Prostate gland (tissue), 2 donors: ENCODE measurements at regions not wholly inside any gene's neighbourhood (a gene's known extent, or its start where the extent isn't known, plus 50 kb on each side); places are given as distances from the start of the nearest gene placed in this dataset.

ENCODE experiments used
- DNase-seq: peaks from one replicate; pipeline ENCODE4 v3.0.0-alpha.2; 2019; ENCODE audit warnings: low spot score
- H3K27ac ChIP-seq, 2 donors: fragments of 200-600 bp; sonication (generic); 2 replicates each; pipeline ENCODE4 v1.5.1; 2017 to 2019
- H3K27me3 ChIP-seq: fragments of 200-600 bp; sonication (generic); replicated peaks from 2 replicates; pipeline ENCODE4 v1.5.1; 2019; ENCODE audit not compliant: insufficient read depth
- H3K36me3 ChIP-seq, 2 donors: fragments of 200-600 bp; sonication (generic); 1 replicate in 1 of 2; 2 replicates in 1 of 2; pipeline versions ENCODE4 v1.5.1 to v1.8.1; 2017 to 2019
- H3K4me1 ChIP-seq: fragments of 200-600 bp; sonication (generic); replicated peaks from 2 replicates; pipeline ENCODE4 v1.5.1; 2019
- H3K4me3 ChIP-seq, 2 donors: fragments of 200-600 bp; sonication (generic); 2 replicates each; pipeline ENCODE4 v1.5.1; 2017 to 2019
- H3K9me3 ChIP-seq: fragments of 200-600 bp; sonication (generic); 2 replicates; pipeline ENCODE4 v1.5.1; 2017
- POLR2A ChIP-seq: fragments of 450-650 bp; IDR thresholded peaks from one replicate; pipeline ENCODE4 v1.6.1; 2016; ENCODE audit warnings: antibody characterized with exemption, mild to moderate bottlenecking
- POLR2AphosphoS5 ChIP-seq: sonication (generic); formaldehyde crosslinking; IDR thresholded peaks from one replicate; pipeline ENCODE4 v1.6.1; 2017; ENCODE audit warnings: antibody characterized with exemption
- WGBS: methylation state at CpG from one replicate; pipeline ENCODE4 v1.1.5; 2018; 5-methylcytosine and 5-hydroxymethylcytosine counted together
- intact Hi-C: fragments of 100-400 bp; cut with DNase I; formaldehyde crosslinking; loops from one replicate; pipeline ENCODE4 v1.14.2; 2022
- TF ChIP-seq, protein P1 (sequence below), 4 experiments: fragments of 200-600 bp in 2 of 4; fragments of 450-650 bp in 2 of 4; sonication (generic) in 2 of 4; IDR thresholded peaks; 1 replicate in 3 of 4; 2 replicates in 1 of 4; pipeline ENCODE4 v1.5.1; 2016 to 2019; ENCODE audit warnings: antibody characterized with exemption in 4 of 4, mild to moderate bottlenecking in 2 of 4, moderate library complexity in 2 of 4

DNA sequence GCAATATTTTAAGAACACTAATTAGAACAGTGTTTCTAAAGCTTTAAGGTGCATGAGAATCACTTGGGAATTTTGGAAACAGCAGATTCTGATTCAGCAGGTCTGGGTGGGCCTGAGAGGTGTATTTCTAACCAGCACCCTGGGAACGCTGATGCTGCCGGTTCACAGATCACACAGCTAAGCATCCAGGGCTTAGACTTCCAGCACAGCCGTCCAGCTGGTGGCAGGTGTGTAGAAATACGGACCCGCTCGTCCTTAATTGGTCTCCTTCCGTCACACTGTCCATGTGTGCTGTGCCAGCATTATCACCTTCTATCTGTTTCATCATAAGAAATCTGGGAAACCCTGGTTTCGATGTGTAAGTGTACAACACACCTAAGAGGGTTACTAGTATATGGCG, 1029.0 kb downstream of the EFNB2 start:
- Histone ChIP-seq H3K4me3 (no peak overlapping the region), H3K9me3 (no peaks in the 10 kb centered on the region), H3K27ac (no peak overlapping the region), H3K4me1 (no peaks in the 10 kb centered on the region), H3K36me3 (no peaks in the 10 kb centered on the region), H3K27me3 (no peaks in the 10 kb centered on the region)
- TF ChIP-seq POLR2A: no peak
- TF ChIP-seq, protein P1, sequence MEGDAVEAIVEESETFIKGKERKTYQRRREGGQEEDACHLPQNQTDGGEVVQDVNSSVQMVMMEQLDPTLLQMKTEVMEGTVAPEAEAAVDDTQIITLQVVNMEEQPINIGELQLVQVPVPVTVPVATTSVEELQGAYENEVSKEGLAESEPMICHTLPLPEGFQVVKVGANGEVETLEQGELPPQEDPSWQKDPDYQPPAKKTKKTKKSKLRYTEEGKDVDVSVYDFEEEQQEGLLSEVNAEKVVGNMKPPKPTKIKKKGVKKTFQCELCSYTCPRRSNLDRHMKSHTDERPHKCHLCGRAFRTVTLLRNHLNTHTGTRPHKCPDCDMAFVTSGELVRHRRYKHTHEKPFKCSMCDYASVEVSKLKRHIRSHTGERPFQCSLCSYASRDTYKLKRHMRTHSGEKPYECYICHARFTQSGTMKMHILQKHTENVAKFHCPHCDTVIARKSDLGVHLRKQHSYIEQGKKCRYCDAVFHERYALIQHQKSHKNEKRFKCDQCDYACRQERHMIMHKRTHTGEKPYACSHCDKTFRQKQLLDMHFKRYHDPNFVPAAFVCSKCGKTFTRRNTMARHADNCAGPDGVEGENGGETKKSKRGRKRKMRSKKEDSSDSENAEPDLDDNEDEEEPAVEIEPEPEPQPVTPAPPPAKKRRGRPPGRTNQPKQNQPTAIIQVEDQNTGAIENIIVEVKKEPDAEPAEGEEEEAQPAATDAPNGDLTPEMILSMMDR (IDR thresholded peaks at IDR 0.05): no peak
- no peak for TF ChIP-seq POLR2AphosphoS5
- 91% methylated on average over 9 of the region's 9 CpGs for WGBS
- intact Hi-C loops: no loop called here
- no peak for DNase-seq

DNA sequence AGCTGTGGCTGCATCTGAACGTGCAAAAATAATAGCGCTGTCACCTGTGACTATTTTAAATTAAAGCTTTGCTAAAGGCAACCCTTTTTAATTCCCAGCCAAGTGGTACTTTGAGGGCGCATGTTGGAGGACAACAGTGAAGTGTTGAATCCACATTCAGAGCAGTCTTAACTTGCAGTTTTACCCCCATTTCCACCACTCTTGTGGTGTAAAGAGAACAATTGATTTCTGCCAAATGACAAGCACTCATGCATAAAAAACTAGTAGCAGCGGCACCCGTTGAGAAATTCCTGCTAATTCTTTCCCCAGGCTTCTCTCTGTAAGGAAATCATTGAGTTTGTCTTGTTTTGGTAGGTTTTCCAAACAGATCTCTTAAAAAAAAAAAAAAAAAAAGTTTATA, 1033.3 kb downstream of the EFNB2 start:
- 36% methylated on average over 5 of the region's 5 CpGs for WGBS
- TF ChIP-seq POLR2AphosphoS5 (no peak), POLR2A (no peak)
- TF ChIP-seq, protein P1 (IDR thresholded peaks at IDR 0.05): no peak
- Histone ChIP-seq H3K4me3 (no peak overlapping the region), H3K27ac (no peak overlapping the region), H3K9me3 (no peaks in the 10 kb centered on the region), H3K4me1 (no peaks in the 10 kb centered on the region), H3K27me3 (no peaks in the 10 kb centered on the region), H3K36me3 (no peaks in the 10 kb centered on the region)
- intact Hi-C loops: no loop called here
- no peak for DNase-seq

DNA sequence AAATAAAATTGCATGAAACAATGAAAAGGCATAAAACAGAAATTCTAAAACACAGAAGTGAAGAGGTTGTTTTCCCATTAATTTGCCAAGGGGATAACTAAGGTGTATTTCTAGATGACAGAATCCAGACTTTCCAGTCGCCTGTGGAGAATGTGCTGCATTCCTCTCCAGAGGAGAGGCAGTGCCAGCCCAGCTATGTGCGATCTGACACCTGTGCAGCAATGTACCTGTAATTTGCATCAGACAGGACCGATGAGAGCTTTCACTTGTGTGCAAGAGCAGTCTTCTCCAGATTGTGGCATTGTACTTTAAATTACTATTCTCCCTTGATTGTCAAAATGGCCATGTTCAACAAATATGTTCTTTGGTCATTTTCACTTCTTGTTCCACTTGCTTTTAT, 1037.9 kb downstream of the EFNB2 start:
- TF ChIP-seq, protein P1 (IDR thresholded peaks at IDR 0.05): no peak
- TF ChIP-seq POLR2A: no peak
- intact Hi-C loops: no loop called here
- 49% methylated on average over 3 of the region's 3 CpGs for WGBS
- no peaks in the 10 kb centered on the region for H3K27me3 ChIP-seq
- no peak overlapping the region for H3K27ac ChIP-seq
- no peaks in the 10 kb centered on the region for H3K4me1 ChIP-seq
- DNase-seq: no peak
- no peaks in the 10 kb centered on the region for H3K36me3 ChIP-seq
- H3K9me3 ChIP-seq: no peaks in the 10 kb centered on the region
- no peak overlapping the region for H3K4me3 ChIP-seq

DNA sequence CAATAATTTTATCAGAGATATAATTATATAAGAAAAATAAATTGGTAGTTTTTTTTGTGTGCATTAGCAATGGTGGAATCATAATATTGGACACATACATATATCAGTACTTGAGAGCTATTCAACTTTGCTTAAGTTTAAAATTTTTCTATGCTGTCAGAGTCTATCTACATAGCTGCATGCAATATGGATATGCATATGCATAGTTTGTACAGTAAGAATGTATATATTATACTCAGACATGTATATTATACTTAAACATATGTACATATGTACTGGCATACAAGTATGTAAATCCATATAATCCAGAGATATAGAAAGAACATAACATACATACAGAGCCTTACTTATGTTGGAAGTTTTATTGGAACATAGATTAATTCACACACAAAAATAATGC, 1043.2 kb downstream of the EFNB2 start:
- no peak for DNase-seq
- H3K27ac ChIP-seq: no peak overlapping the region
- H3K36me3 ChIP-seq: no peaks in the 10 kb centered on the region
- no peak overlapping the region for H3K4me3 ChIP-seq
- intact Hi-C loops: no loop called here
- TF ChIP-seq POLR2A: no peak
- H3K9me3 ChIP-seq: no peaks in the 10 kb centered on the region
- no peaks in the 10 kb centered on the region for H3K27me3 ChIP-seq
- no peaks in the 10 kb centered on the region for H3K4me1 ChIP-seq

DNA sequence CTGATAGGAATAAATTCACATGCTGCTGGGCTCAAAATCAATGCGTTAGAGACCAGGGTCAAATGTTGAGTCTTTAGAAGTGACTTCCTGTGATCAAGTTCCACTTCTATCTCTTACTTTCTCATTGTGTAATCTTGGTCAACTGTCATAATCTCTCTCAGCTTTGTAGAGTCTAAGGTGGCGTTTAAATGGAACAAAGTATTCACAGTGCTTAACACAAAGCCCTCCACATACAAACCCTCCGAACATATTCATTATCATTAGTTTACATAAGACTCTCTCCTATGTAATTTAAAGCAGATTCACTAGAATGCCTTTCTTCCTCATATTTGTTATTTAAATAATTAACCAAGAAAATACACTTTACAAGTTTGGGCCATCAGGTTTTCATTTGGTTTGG, 1044.1 kb downstream of the EFNB2 start:
- Histone ChIP-seq H3K27ac (no peak overlapping the region), H3K4me1 (no peaks in the 10 kb centered on the region), H3K27me3 (no peaks in the 10 kb centered on the region), H3K9me3 (no peaks in the 10 kb centered on the region), H3K36me3 (no peaks in the 10 kb centered on the region), H3K4me3 (no peak overlapping the region)
- DNase-seq: no peak
- WGBS: 66% methylated on average over 3 of the region's 3 CpGs
- TF ChIP-seq POLR2A (no peak), POLR2AphosphoS5 (no peak)
- TF ChIP-seq, protein P1 (IDR thresholded peaks at IDR 0.05): no peak
- intact Hi-C loops: no loop called here
